GM13977 (cell line): ENCODE measurements at regions not wholly inside any gene's neighbourhood (a gene's known extent, or its start where the extent isn't known, plus 50 kb on each side); places are given as distances from the start of the nearest gene placed in this dataset.
"Not testable (repeated sequence)": the region's sequence is repeated elsewhere in the genome, so short reads cannot be mapped to it uniquely, and the experiment has no call there.

Experiments
- DNase-seq: peaks from one replicate; pipeline ENCODE4 v3.0.0; 2012; ENCODE audit warnings: low spot score
- CTCF ChIP-seq: IDR thresholded peaks from 2 replicates; pipeline ENCODE4 v1.5.1; 2012; ENCODE audit warnings: mild to moderate bottlenecking, control low read depth; ENCODE audit not compliant: insufficient read depth; ENCODE audit errors: extremely low read depth, missing control alignments
- in situ Hi-C: fragments of 300-500 bp; cut with MboI; formaldehyde crosslinking; loops from one replicate; pipeline ENCODE4 v1.12.0; 2022; ENCODE audit warnings: low sequenced_read_pairs, low pct_unique_long_range_greater_than_20kb, mixed read lengths, inconsistent platforms; ENCODE audit not compliant: unreplicated experiment

GRCh38 chr14:89089330-89089729 is 264.9 kb downstream of the TTC8 start:
- TF ChIP-seq CTCF, result no peak
- in situ Hi-C loops, result no loop called here
- no peak for DNase-seq

- in situ Hi-C loops, result no loop called here
- no peak for TF ChIP-seq CTCF
- no peak for DNase-seq
These were observed 267.3 kb downstream of the TTC8 start for GRCh38 chr14:89091781-89092180.

- no peak for TF ChIP-seq CTCF
- no peak for DNase-seq
- in situ Hi-C loops, result no loop called here
These were observed 268.8 kb downstream of the TTC8 start for GRCh38 chr14:89093083-89093730.

GRCh38 chr14:89095036-89095435 is 270.6 kb downstream of the TTC8 start:
- DNase-seq, result no peak
- in situ Hi-C loops, result no loop called here
- no peak for TF ChIP-seq CTCF

GRCh38 chr14:89096946-89097345 is 272.5 kb downstream of the TTC8 start:
- no peak for DNase-seq
- no peak for TF ChIP-seq CTCF
- in situ Hi-C loops, result no loop called here

- TF ChIP-seq CTCF, result no peak
- in situ Hi-C loops, result no loop called here
- DNase-seq, result no peak
These were observed 273.8 kb downstream of the TTC8 start for GRCh38 chr14:89098254-89098653.

- in situ Hi-C loops, DNase-seq: not testable (repeated sequence)
These were observed 279.8 kb downstream of the TTC8 start for GRCh38 chr14:89104171-89104817.

GRCh38 chr14:89104861-89105260 is 280.4 kb downstream of the TTC8 start:
- DNase-seq, in situ Hi-C loops: not testable (repeated sequence)
